ENCODE measurements at regions not wholly inside any gene's neighbourhood (a gene's known extent, or its start where the extent isn't known, plus 50 kb on each side); places are given as distances from the start of the nearest gene placed in this dataset.
"Not testable (repeated sequence)": the region's sequence is repeated elsewhere in the genome, so short reads cannot be mapped to it uniquely, and the experiment has no call there.

DNA sequence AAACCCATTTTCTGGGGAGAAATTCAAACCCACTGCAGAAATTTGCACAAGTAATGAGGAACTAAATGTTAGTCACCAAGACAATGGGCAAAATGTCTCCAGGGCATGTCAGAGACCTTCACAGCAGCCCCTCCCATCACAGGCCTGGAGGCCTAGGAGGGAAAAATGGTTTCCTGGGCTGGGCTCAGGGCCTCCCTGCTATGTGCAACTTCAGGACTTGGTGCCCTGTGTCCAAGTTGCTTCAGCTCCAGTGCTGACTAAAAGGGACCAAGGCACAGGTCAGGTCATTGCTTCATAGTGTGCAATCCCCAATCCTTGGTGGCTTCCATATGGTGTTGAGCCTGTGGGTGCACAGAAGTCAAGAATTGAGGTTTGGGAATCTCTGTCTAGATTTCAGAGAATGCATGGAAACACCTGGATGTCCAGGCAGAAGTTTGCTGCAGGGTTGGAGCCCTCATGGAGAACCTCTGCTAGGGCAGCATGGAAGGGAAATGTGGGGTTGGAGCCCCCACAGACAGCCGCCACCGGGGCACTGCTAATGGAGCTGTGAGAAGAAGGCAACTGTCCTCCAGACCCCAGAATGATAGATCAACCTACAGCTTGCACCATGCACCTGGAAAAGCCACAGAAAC, 358.2 kb upstream of the C1orf174 start:
- CTCF ChIA-PET, POLR2A ChIA-PET: not testable (repeated sequence)

DNA sequence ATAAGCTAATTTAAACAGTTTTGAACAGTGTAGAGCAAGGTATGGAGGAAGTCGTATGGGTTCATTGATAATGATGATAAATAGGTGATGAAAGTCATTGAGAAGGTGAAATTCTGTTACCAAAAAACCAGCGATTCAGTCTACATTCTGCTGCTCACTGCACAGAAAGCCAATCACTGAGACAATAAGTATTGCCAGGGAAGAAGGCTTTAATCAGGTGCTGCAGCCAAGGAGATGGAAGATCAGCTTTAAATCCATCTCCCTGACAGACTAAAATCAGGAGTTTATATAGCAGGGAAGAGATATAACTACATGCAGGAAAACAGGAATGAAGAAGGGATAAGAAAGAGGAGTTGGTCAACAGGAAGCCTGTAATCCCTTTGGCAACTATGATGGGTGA, 361.3 kb upstream of the C1orf174 start:
- ChIA-PET CTCF (no interaction called here), POLR2A (no interaction called here)

DNA sequence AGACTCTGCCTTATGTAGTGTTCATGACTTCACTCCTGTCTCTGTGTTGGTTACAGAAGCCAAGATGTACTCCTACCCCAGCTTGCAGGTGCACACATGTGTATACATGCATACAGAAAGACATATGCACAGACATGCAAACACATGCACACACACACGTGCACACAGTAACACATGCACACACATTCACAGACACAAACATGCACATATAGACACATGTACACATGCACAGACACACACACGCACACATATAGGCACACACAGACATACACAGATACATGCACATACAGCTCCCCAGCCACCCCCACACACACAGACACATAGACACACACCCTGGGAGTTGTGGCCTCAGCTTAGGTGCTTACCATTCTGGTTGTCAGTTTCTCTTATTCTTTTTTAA, 362.6 kb upstream of the C1orf174 start:
- ChIA-PET POLR2A (no interaction called here), CTCF (no interaction called here)

DNA sequence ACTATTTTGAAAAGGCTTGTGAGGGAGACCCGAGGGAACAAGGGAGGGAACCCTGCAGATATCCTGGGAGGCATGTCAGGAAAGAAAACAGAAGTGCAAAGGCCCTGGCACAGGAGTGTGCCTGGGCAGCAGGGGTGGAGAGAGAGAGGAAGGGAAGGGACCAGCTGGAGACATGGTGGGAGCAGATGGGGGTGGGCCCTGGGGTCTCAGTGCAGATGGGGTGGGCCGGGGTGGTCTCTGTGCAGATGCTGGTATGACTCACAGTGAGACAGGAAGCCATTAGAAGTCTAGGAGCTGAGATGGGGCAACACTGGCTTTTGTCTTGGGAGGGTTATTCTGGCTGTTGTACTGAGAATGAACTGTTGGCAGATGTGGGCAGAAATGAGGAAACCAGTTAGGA, 363.6 kb upstream of the C1orf174 start:
- POLR2A ChIA-PET, result no interaction called here
- CTCF ChIA-PET, result no interaction called here

DNA sequence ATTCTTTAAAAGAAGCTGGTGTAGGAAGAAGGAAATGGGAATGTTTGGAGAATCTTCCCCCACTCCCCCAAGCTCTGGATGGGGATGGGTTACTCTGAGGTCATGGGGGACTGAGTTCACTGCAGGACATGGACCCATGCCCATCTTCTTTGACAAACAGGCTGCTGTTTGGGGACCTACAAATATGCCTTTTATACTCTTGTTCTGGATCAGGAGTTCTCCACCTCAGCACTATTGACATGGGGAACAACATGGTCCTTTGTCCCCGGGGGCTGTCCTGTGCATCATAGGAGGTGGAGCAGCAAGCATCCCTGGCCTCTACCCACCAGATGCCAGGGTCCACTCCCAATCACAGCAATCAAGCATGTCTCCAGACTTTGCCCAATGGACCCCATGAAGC, 365.8 kb upstream of the C1orf174 start:
- ChIA-PET CTCF (no interaction called here), POLR2A (no interaction called here)

DNA sequence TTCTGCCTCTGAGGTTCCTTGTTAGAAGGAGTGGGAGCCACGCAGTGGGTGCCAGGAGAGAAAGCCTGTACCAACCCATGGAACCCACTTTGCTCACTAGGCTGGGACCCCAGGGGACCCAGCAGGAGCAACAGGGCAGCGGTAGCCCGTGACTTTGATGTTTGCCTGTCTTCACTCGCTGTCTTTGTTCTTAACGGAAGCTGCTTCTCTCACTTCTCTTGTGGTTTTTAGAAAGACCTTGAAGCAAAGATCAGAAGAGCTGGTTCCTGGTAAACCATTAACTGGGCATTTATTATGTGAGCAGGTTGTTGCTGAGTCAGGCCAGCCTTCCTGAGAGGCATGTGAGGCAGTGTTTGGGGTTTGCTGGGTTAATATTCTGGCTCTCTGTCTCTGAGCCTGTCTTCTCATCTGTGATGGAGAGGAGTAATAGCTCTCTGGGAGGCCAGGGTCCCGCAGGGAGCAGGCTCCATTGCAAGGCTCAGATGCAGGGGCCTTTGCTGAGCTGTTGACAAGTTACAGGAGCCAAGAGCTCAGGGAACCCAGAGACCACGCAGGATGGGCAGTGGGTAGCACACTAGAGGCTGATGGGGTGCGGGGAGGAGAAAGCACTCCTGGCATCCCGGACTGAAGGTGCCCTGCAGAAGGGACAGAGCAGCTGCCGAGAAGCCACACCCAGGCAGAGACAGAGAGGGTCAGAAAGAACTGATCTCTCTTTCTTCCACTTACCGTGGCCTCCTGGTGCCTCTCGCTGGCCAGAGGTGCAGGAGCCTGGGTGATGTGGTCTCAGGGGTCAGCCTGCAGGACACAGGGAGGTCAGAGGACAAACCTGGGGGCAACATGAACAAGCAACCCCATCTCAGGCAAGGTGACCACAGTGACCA, 367.5 kb upstream of the C1orf174 start:
- CTCF ChIA-PET, result no interaction called here
- POLR2A ChIA-PET, result no interaction called here

DNA sequence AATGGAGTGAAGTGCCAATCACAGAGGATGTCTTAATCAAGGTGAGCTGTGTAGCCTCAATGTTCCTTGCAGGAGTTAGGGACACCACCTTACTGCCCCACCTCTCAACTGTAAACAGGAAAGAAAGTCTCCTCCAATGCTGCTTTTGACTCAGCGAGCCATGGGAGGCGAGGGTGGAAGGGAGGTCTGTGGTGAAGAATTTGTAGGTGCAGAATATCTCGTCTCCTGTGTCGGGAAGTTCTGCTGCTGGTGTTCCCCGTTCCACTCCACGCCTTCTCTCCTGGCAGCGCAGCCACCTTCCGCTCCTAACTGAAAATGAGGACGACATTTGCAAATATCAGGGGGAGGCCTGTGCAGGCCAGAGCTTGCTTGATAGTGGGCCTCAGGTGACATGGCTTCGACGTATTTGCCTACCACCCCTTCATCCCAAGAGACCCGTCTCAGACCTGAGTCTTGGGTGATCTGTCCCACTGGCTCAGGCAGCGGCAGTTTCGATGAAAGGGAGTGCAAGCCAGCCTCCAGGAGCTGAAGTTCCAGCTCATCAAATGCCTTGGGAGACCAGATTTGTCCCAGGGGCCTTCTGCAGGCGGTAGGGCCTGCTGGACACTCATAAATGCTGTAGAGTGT, 368.3 kb upstream of the C1orf174 start:
- ChIA-PET POLR2A (no interaction called here), CTCF (no interaction called here)

DNA sequence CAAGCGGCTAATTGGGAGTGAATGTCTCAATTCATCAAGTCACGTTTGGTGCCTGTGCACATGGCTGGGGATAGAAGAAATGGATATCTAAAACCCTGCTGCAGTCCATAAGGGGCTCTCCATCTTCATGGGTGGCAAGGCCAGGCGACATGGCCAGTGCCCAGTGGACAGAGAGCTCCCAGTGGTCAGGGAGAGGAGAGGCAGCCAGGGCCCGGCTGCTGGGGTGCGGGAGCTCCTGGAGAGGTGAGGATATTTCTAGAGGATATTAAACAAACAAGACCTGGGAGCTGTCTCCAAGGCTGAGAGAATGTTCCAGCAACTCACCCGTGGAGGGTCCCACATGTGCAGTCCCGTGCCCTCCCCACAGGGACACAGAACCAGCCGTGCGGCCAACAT, 368.8 kb upstream of the C1orf174 start:
- CTCF ChIA-PET, result no interaction called here
- POLR2A ChIA-PET, result no interaction called here

DNA sequence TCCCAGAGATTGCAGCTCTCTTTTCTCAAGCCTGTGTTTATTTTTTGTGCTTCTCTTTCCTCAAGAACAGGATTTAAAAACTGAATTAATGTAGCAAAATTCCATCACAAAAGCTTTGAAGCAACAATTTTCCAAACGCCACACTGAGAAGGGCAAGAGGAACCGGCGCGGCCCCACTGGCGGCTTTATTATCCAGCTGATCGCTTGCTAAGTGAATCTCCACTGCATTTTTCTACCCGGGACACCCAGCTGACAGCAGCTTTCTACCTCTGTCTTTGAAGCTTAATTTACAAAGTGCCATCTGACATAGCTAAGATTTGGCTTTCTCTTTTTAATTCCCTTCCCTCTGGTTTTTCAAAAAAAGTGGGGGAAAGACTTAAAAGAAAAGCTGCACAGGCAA, 369.3 kb upstream of the C1orf174 start:
- POLR2A ChIA-PET, result no interaction called here
- CTCF ChIA-PET, result no interaction called here

DNA sequence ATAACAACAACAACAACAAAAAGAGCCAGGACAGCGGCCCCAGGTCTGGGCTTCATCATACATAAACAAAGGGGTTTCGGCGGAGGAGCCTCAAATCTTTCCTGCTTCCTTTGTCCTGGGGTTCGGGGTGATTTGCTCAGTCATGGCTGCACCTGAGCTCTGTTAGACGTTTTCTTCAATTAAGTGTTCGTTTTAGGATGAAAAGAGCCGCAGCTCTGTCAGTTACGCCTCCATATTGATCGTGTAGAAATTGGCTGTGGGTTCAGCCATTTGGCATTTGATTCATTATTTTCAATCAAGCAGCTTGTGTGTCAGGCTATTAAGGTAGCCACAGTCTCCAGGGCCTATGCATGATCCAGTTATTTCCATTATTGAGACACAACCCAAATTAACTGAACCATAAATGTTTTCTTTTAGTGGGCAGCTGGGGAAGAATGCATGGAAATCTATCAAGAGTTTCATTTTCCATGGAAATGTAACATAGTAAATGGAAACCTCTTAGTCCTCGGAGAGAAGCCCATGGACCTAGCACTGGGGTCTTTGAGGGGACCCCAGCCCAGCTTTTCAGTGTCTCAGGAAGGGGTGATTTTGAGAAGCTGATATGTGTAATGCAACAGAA, 370.0 kb upstream of the C1orf174 start:
- CTCF ChIA-PET, result no interaction called here

DNA sequence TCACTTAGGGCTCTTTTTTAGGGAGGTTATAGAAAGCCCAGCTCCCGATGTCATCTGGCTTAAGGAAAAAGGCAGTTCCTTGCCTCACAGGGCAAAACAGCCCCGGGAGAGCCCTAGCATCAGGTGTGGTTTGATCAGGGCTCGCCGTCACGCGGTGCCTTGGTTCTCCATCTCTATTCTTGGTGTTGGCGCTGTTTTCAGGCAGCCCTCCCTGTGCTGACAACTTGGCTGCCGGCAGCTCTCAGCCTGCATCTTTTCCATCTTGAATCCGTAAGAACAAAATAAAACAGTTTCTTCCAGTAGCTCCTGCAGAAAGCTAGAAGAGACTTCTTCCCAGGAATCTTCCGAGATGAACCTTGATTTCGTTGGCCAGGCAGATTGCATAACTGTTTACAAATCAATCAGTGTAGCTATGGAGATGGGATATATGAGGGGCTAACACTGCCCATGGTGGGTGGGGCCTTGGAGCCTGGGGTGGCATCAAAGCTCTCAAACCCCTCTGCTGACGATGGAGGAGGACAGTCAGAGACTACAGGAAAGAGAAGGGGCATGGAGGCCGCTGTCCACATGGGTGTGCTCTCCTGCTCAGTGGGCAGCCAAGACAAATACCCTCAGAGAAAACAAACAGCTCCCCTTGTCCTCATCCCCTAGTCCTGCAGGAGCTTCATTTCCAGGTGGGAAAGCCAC, 370.7 kb upstream of the C1orf174 start:
- ChIA-PET POLR2A (no interaction called here), CTCF (no interaction called here)

More for the DNA sequence above, 370.0 kb upstream of the C1orf174 start:
- POLR2A ChIA-PET, result no interaction called here

DNA sequence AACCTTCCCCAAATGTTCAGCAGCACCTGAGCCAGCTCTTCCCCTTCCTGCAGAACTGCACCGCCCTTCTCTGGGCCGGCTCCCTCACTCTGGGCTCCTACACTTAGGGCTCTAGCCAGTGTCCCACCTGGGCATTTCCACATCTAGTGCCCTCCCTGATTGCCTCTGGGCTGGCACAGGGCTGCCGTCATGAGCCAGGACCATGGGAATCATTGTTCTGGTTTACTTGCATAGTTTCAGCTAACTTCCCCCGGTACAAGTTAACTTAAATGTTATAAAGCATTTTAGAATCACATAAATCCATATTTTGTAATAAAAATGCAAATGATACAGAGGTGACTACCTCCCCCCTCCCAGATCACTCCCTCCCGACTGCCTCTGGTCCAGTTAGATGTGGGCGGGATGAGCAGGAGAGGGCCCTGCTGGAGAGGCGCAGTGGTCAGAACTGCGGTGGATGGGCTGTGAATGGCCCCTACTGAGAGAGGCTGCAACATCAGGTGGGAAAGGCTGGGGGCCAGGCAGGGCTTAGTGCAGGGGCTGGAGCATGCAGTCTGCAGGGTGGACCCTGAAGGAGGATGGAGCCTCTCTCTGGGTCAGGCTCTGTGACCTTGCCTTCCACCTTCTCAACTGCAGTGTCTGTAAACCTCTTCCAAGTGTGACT, 371.4 kb upstream of the C1orf174 start:
- ChIA-PET CTCF (no interaction called here), POLR2A (no interaction called here)

DNA sequence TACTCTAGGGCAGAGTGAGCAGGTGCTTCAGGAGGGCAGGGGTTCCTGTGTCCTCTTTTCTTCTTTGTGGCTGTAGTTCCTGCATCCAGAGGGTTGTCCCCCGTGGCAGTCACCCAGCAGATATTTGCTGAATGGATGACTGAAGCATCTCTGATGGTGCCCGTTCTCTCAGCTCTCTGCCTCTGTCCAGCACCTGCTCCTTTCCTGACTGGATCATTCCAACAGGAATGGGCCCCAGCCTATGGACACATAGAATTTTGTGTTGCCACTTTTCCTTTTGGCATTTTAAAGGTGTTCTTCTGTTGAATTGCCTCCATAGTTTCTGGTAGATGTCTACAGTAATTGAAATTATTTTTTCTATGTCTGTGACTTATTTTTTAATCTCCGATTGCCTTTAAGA, 372.5 kb upstream of the C1orf174 start:
- CTCF ChIA-PET, result no interaction called here
- POLR2A ChIA-PET, result no interaction called here

DNA sequence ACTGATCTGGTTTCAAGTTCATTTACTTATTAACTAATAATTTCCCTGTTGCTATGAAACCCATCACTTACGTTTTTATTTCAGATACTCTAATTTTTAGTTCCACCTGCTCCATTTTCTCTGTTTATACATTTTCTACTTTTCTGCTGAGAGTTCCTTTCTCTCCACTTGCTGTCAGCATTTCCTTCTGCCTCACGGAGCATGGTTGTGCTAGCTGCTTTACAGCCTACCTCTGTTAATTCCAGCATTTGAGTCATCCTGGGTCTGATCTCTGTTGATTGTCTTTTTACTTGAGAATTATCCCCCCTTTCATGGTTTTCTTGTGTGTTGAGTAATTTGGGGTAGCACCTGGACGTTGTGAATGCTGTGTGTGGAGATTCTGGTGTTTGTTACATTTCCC, 373.2 kb upstream of the C1orf174 start:
- ChIA-PET CTCF (no interaction called here), POLR2A (no interaction called here)

DNA sequence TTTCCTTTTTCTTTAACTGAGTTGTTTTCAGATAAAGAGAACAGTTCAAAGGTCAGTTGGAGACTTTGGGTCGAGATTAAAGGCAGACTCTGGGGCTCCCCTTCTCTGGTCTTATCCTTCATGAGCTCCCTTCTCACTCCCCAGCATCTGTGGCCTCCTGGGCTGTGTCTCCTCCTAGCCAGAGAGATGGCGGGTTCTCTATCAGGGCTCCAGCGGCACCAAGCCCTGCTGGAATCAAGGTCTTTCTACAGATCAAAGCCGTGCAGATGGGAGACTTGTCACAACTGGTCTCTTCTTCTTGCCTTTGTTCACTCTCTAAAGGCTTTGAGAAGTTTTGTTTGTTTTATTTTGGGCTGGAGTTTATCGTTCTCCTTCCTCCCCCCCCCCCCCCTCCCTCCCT, 373.7 kb upstream of the C1orf174 start:
- ChIA-PET POLR2A (no interaction called here), CTCF (no interaction called here)

DNA sequence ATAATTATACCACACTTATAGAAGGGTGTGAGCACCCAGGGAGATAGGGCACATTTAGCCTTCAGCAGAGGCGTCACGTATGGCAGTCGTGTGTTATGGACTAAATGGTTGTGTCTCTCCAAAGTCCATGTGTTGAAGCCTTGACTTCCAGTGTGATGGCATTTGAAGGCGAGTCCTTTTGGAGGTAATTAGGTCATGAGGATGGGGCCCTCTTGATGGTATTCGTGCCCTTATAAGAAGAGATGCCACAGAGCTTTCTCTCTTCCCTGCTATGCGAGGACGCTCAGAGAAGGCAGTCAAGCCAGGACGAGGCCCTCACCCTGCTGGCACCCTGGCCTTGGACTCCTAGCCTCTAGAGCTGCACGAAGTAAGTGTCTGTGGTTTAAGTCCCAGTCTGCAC, 375.0 kb upstream of the C1orf174 start:
- ChIA-PET POLR2A (no interaction called here), CTCF (no interaction called here)

DNA sequence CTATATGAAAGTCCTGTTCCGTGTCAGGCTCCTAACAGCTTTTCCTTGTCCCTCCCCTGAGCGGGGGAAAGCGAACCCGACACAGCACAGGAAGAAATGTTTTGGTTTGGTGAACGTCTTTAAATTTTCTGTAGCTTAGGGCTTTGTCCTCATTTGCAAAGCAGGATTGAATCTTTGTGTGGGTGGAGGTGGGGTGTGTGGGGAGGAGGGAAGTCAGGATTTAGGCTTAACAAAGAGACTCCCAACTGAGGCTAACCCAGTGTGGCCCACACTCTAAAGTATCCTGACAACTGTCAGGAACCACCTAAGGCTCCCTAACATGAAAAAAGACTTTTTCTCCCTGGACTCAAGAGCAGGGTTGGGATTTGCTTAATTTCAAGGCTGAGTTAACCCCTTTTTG, 376.2 kb upstream of the C1orf174 start:
- ChIA-PET CTCF (interaction anchor here (0.5 kb wide), 1 partner anchor 10 kb away, joined by 3 read pairs; no protein-coding TSS in a partner anchor), POLR2A (no interaction called here)

DNA sequence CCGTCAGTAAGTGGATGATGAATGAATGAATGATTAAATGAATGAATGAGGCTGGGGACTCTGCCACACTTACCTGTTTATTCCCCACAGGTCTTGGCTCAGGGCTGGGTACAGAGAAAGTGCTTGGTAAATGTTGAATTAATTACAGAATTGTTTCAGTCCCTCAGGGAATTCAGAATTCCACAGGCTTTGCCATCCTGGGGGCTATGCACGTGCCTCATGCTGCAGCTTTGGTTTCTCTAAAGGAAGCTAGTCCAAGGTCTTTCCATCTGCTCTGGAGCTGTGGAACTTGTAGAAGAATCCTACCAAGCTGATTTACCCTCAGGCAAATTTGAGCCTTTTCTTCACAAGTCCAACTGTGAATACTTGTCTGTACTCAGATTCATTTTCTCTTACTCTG, 376.8 kb upstream of the AJAP1 start:
- CTCF ChIA-PET, result no interaction called here

DNA sequence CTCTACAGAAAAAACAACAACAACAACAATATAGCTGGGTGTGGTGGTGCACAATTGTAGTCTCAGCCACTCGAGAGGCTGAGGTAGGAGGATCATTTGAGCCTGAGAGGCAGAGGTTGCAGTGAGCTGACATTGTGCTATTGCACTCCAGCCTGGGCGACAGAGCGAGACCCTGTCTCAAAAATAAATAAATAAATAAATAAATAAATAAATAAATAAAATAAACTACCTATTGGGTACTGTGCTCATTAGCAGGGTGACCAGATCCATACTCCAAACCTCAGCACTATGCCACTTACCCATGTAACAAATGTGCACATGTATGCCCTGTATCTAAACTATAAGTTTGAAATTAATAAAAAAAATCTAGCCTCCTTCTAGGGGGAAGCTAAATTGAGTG, 369.4 kb upstream of the AJAP1 start:
- CTCF ChIA-PET, result no interaction called here
- POLR2A ChIA-PET, result no interaction called here

More for the DNA sequence above, 376.8 kb upstream of the AJAP1 start:
- POLR2A ChIA-PET, result no interaction called here

DNA sequence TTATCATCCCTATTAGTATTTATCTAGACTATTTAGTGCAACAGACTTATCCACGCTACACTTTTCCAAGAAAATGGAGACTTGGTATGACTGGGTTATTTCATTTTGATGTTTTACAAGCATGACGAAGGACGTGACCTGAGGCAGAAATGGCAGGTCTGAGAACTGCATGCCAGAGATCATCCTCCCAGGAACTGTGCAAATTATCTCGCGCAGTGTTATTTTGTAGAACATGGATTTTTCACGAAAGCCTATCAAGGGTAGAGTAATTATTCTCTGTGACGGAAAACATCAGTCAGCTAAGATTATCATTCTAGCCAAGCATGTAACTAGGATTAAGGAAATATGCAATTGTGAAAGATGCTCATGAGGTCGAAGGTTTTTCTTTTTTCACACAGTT, 361.5 kb upstream of the AJAP1 start:
- POLR2A ChIA-PET, result no interaction called here
- CTCF ChIA-PET, result no interaction called here
